ENCODE measurements at regions not wholly inside any gene's neighbourhood (a gene's known extent, or its start where the extent isn't known, plus 50 kb on each side); places are given as distances from the start of the nearest gene placed in this dataset.

DNA sequence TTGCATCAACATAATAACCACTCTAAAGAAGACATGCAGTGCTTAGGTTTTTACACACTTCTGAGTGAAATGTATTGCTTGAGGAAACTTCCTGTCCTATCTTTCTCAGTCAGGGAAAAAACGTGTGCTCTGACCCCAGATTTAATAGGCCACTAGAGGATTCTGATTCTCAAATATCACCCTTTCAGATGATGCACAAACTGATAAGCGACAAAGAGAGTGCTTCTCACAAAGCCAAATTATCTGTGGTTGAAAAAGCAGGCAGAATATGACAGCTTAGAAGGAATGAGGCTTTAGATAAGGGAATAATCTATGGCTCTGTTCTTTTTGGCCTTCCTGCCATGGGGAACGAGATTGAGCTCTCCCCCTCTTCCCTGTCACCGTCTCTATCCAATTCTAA, 583.4 kb upstream of the SGO1 start:
- no peak overlapping the region for H3K4me3 ChIP-seq (ENCODE audit: low read length)
- no peak for DNase-seq (ENCODE audit: low read depth)
- TF ChIP-seq CTCF (IDR thresholded peaks at IDR 0.05; ENCODE audit: insufficient read depth, low read depth, low read length, missing control alignments) = no peak

- H3K4me3 ChIP-seq (ENCODE audit: low read length) = no peak overlapping the region
- no peak for TF ChIP-seq CTCF (IDR thresholded peaks at IDR 0.05; ENCODE audit: insufficient read depth, low read depth, low read length, missing control alignments)
- peak; percentile 3 for DNase-seq (ENCODE audit: low read depth)
Measured at GRCh38 chr3:20760981-20761380, 575.0 kb upstream of the SGO1 start.

DNA sequence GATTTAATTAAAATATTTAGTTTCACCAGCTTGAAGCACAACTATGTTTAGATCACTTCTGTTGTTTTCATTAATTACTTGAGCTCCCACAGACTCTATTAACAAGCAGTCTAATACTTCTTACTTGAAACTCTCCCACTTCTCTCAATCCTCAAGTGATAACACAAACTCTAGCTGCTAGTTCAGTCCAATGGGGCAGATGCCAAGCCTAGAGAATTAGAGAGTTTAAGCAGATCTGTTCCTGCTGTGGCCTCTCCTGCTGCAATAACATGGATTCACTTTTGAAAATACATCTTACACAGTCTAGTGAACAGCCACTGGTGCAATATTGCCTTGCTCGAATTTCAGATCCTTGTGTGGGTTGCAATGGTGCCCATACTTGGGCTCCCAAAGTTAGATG, 566.4 kb upstream of the SGO1 start:
- no peak for DNase-seq (ENCODE audit: low read depth)
- no peak for TF ChIP-seq CTCF (IDR thresholded peaks at IDR 0.05; ENCODE audit: insufficient read depth, low read depth, low read length, missing control alignments)
- H3K4me3 ChIP-seq (ENCODE audit: low read length) = no peak overlapping the region

DNA sequence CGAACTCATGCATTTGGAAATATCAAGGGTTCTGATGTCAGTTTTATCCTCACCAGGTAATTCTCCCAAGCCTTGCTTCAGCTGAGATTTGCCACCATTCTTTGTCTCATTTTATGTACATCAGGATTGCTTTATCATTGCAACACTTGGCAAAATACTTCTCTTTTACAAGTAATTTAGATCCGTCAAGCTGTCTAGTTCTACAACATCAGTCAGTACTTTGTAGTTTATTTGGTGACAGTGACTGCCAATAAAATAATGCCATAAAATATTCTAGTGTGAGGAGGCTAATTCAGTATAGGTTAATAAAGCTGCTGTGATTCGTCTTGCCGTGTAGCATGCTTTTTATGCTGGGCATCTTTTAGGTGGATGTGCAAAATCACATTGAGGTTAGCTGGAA, 565.3 kb upstream of the SGO1 start:
- no peak for DNase-seq (ENCODE audit: low read depth)
- TF ChIP-seq CTCF (IDR thresholded peaks at IDR 0.05; ENCODE audit: insufficient read depth, low read depth, low read length, missing control alignments) = no peak
- no peak overlapping the region for H3K4me3 ChIP-seq (ENCODE audit: low read length)

GRCh38 chr3:20747741-20748140, 561.7 kb upstream of the SGO1 start:
- no peak overlapping the region for H3K4me3 ChIP-seq (ENCODE audit: low read length)
- no peak for DNase-seq (ENCODE audit: low read depth)
- no peak for TF ChIP-seq CTCF (IDR thresholded peaks at IDR 0.05; ENCODE audit: insufficient read depth, low read depth, low read length, missing control alignments)

- no peak overlapping the region for H3K4me3 ChIP-seq (ENCODE audit: low read length)
- DNase-seq (ENCODE audit: low read depth) = no peak
- TF ChIP-seq CTCF (IDR thresholded peaks at IDR 0.05; ENCODE audit: insufficient read depth, low read depth, low read length, missing control alignments) = no peak
Measured at GRCh38 chr3:20743553-20744321, 557.7 kb upstream of the SGO1 start.

Data from epithelial cell of esophagus (primary cell).